GM12875 (cell line): ENCODE measurements at regions not wholly inside any gene's neighbourhood (a gene's known extent, or its start where the extent isn't known, plus 50 kb on each side); places are given as distances from the start of the nearest gene placed in this dataset.

Experiments used
- H3K4me3 ChIP-seq: one replicate; pipeline ENCODE4 v1.5.1; 2011; ENCODE audit warnings: low read depth, low read length, control low read depth
- CTCF ChIP-seq: IDR thresholded peaks from 2 replicates; pipeline ENCODE4 v1.5.1; 2011; ENCODE audit warnings: low read depth, mild to moderate bottlenecking, control low read depth, inconsistent platforms, low read length, moderate library complexity, borderline replicate concordance; ENCODE audit not compliant: insufficient read depth

GRCh38 chr5:123885081-123885480 lies 373.1 kb downstream of the CSNK1G3 start:
- no peak for TF ChIP-seq CTCF
- no peak overlapping the region for H3K4me3 ChIP-seq

DNA sequence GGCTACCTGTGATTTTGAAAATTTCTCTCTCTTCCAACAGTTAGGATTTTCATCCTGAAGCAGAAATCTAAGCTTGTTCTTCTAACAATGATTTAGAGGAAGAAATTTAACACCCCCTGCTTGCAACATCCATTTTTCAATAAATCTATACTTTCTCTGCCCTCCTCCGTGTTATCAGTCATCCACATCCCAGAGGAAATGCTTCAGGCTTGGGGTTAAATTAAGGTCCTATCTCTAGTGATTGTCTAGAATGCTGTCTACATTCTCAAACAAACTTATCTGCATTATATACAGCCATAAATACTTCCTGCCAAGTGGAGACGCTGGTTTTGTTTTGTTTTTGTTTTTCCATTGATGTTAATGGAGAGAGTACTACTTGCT lies 371.0 kb downstream of the CSNK1G3 start:
- H3K4me3 ChIP-seq: no peak overlapping the region
- no peak for TF ChIP-seq CTCF

DNA sequence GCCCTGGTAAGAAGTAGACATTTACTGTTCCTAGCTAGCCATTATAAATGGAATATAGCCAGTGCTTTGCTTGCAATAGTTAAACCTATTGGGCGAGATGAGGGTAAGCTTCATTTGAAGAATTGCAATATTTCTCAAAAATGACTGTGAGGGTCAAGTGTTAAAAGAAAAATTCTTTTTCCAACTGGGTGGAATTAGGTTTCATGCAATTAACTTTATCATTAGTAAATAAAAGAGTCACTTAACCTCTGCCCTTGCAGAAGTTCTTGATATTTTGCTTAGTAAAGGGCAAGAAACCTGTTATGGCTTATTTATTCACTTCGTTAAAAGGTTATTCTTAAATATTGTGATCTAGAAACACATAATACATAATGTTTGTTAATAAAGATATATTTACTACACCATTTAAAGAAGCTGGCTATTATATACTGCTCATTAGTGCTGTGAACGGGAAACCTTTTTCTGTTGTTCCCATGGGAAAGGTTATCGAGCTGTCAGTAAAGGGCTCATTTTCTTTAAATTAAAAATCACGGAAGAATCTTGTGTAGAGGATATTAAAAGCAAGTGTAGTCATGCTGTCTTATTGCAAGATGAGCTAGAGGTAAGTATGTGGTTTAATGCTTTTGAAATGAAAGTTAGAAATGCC lies 370.5 kb downstream of the CSNK1G3 start:
- no peak for TF ChIP-seq CTCF
- no peak overlapping the region for H3K4me3 ChIP-seq

GRCh38 chr5:123881759-123882244 lies 369.8 kb downstream of the CSNK1G3 start:
- no peak overlapping the region for H3K4me3 ChIP-seq
- no peak for TF ChIP-seq CTCF

DNA sequence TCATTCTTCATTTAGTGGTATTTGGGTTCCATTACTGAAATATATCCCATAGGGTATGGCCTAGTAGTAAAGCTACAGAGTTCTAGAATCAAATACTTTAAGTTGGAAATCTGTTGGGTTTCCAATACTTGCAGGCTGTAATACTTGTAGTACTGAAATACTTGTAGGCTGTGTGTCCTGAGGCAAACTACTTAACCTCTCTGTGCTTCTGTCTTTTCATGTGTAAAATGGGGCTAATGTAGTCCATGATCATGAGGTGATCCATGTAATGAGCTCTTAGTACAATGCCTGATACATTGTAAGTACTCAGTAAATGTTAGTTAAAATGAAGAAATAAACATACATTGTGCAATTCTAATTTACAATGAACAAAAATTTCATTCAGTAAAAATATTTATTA lies 368.9 kb downstream of the CSNK1G3 start:
- no peak overlapping the region for H3K4me3 ChIP-seq
- TF ChIP-seq CTCF: no peak

GRCh38 chr5:123879071-123879470 lies 367.1 kb downstream of the CSNK1G3 start:
- no peak overlapping the region for H3K4me3 ChIP-seq
- no peak for TF ChIP-seq CTCF

DNA sequence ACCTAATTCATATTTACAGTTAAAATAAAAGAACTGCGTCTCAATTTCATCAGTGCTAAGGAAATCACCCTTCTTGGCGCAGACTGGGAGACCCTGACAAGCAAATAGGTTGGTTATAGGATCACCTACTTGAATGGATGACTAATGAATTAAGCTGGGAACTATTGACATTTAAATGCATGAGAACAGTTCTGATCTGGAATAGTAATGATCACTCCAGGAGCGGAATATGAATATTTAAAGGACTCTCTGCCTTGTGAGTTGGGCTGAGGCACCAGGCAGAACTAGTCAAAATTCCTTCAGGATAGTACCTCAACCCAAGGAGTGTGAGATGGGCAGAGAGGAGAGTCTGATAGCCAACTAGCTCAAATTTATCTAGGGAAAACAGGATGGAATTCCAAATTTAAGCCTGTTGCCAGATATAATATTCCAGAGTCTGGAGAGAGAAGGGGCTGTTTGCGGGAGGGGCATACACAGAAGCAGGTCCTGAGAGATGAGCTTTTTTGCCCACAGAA lies 364.4 kb downstream of the CSNK1G3 start:
- TF ChIP-seq CTCF: no peak
- H3K4me3 ChIP-seq: no peak overlapping the region
